Mesenchymal stem cell (in vitro differentiated cells and primary cell): ENCODE measurements at regions not wholly inside any gene's neighbourhood (a gene's known extent, or its start where the extent isn't known, plus 50 kb on each side); places are given as distances from the start of the nearest gene placed in this dataset.

Source experiments
- DNase-seq: peaks from one replicate; pipeline ENCODE4 v3.0.0-alpha.2; 2013
- H2AFZ ChIP-seq: one replicate; pipeline ENCODE4 v1.6.1; 2013; ENCODE audit warnings: low read depth, mild to moderate bottlenecking, control low read depth, inconsistent platforms, low read length, moderate library complexity
- H2AK5ac ChIP-seq: 2 replicates; pipeline ENCODE4 v1.6.1; 2013; ENCODE audit warnings: low read length, moderate library complexity, mild to moderate bottlenecking, inconsistent platforms; ENCODE audit not compliant: severe bottlenecking
- H2BK120ac ChIP-seq: one replicate; pipeline ENCODE4 v1.6.1; 2013; ENCODE audit warnings: low read depth, mild to moderate bottlenecking, inconsistent platforms, low read length, moderate library complexity
- H2BK12ac ChIP-seq, 2 experiments: one replicate each; pipeline ENCODE4 v1.6.1; 2013; ENCODE audit warnings: inconsistent platforms in 2 of 2, low read length in 2 of 2, mild to moderate bottlenecking in 2 of 2, moderate library complexity in 2 of 2, control low read depth in 1 of 2
- H2BK15ac ChIP-seq: one replicate; pipeline ENCODE4 v1.6.1; 2013; ENCODE audit warnings: mild to moderate bottlenecking, low read depth, inconsistent platforms; ENCODE audit not compliant: poor library complexity, severe bottlenecking
- H2BK5ac ChIP-seq: 2 replicates; pipeline ENCODE4 v1.6.1; 2013; ENCODE audit warnings: low read depth, mild to moderate bottlenecking, low read length, control low read depth, inconsistent platforms; ENCODE audit not compliant: poor library complexity, severe bottlenecking
- H3K14ac ChIP-seq, 2 experiments: one replicate each; pipeline ENCODE4 v1.6.1; 2013; ENCODE audit warnings: inconsistent platforms in 2 of 2, low read length in 2 of 2, control low read depth in 1 of 2, mild to moderate bottlenecking in 1 of 2, moderate library complexity in 1 of 2
- H3K18ac ChIP-seq, 2 experiments: one replicate each; pipeline ENCODE4 v1.6.1; 2013; ENCODE audit warnings: inconsistent platforms in 2 of 2, low read length in 2 of 2, control low read depth in 1 of 2, low read depth in 1 of 2, mild to moderate bottlenecking in 1 of 2
- H3K23ac ChIP-seq, 2 experiments: one replicate each; pipeline ENCODE4 v1.6.1; 2013; ENCODE audit warnings: inconsistent platforms in 2 of 2, low read length in 2 of 2, mild to moderate bottlenecking in 2 of 2, moderate library complexity in 2 of 2, control low read depth in 1 of 2
- H3K27ac ChIP-seq: 2 replicates; pipeline ENCODE4 v1.5.1; 2013; ENCODE audit warnings: mild to moderate bottlenecking, moderate library complexity, low read length, control low read depth, inconsistent platforms; ENCODE audit not compliant: poor library complexity, severe bottlenecking
- H3K27me3 ChIP-seq, 2 experiments: 2 replicates each; pipeline versions ENCODE4 v1.6.1 to v1.7.0; 2013; ENCODE audit warnings: low read length in 2 of 2, mild to moderate bottlenecking in 2 of 2, moderate library complexity in 2 of 2, control low read depth in 1 of 2, inconsistent platforms in 1 of 2; ENCODE audit not compliant: control insufficient read depth in 1 of 2, insufficient read depth in 1 of 2
- H3K36me3 ChIP-seq, 2 experiments: 2 replicates each; pipeline versions ENCODE4 v1.6.1 to v1.7.0; 2013; ENCODE audit warnings: low read length in 2 of 2, control low read depth in 1 of 2, inconsistent platforms in 1 of 2, low read depth in 1 of 2, mild to moderate bottlenecking in 1 of 2; ENCODE audit not compliant: insufficient read depth in 2 of 2, control insufficient read depth in 1 of 2
- H3K4ac ChIP-seq, 2 experiments: one replicate each; pipeline ENCODE4 v1.6.1; 2013; ENCODE audit warnings: inconsistent platforms in 2 of 2, low read length in 2 of 2, mild to moderate bottlenecking in 2 of 2, moderate library complexity in 2 of 2, control low read depth in 1 of 2, low read depth in 1 of 2
- H3K4me1 ChIP-seq: 2 replicates; pipeline ENCODE4 v1.6.1; 2013; ENCODE audit warnings: low read depth, low read length, control low read depth; ENCODE audit not compliant: control insufficient read depth, insufficient read depth
- H3K4me2 ChIP-seq: 2 replicates; pipeline ENCODE4 v1.6.1; 2013; ENCODE audit warnings: low read length, mild to moderate bottlenecking, inconsistent platforms; ENCODE audit not compliant: poor library complexity, severe bottlenecking
- H3K4me3 ChIP-seq, 2 experiments: 2 replicates each; pipeline versions ENCODE4 v1.5.1 to v1.7.0; 2013; ENCODE audit warnings: low read length in 2 of 2, mild to moderate bottlenecking in 2 of 2, control low read depth in 1 of 2, low read depth in 1 of 2; ENCODE audit not compliant: insufficient read depth in 1 of 2
- H3K79me1 ChIP-seq: replicated peaks from 2 replicates; pipeline ENCODE4 v1.6.1; 2013; ENCODE audit warnings: mild to moderate bottlenecking, control low read depth, low read length, inconsistent platforms; ENCODE audit not compliant: poor library complexity, severe bottlenecking
- H3K9ac ChIP-seq: 2 replicates; pipeline ENCODE4 v1.7.0; 2013; ENCODE audit warnings: mild to moderate bottlenecking, low read length, moderate library complexity
- H3K9me3 ChIP-seq: 2 replicates; pipeline ENCODE4 v1.7.0; 2013; ENCODE audit warnings: mild to moderate bottlenecking, low read length; ENCODE audit not compliant: control insufficient read depth
- H4K8ac ChIP-seq: one replicate; pipeline ENCODE4 v1.6.1; 2013; ENCODE audit warnings: inconsistent platforms, mild to moderate bottlenecking, low read length, moderate library complexity
- H4K91ac ChIP-seq: one replicate; pipeline ENCODE4 v1.6.1; 2013; ENCODE audit warnings: mild to moderate bottlenecking, low read length, inconsistent platforms
- WGBS: methylation state at CpG from one replicate; pipeline ENCODE4 v1.1.7; 2013; ENCODE audit warnings: mixed read lengths; 5-methylcytosine and 5-hydroxymethylcytosine counted together

GRCh38 chr22:48592488-48592887, 1235.2 kb downstream of the BRD1 start:
- Histone ChIP-seq H3K14ac (no peak overlapping the region), H2BK15ac (no peak overlapping the region), H3K27me3 (no peaks in the 10 kb centered on the region), H2AK5ac (no peak overlapping the region), H3K4me1 (no peaks in the 10 kb centered on the region), H3K9ac (no peak overlapping the region), H2BK5ac (no peak overlapping the region), H2BK120ac (no peak overlapping the region), H3K79me1 (no peaks in the 10 kb centered on the region), H3K4me2 (no peak overlapping the region), H2BK12ac (no peak overlapping the region), H3K27ac (no peak overlapping the region), H3K9me3 (no peaks in the 10 kb centered on the region), H4K91ac (no peak overlapping the region), H4K8ac (no peak overlapping the region), H3K4me3 (no peak overlapping the region), H3K4ac (no peak overlapping the region), H3K18ac (no peak overlapping the region), H3K23ac (no peak overlapping the region), H3K36me3 (no peaks in the 10 kb centered on the region), H2AFZ (no peak overlapping the region)
- no peak for DNase-seq
- 85% methylated on average over 12 of the region's 12 CpGs for WGBS

GRCh38 chr22:48592066-48592345, 1235.7 kb downstream of the BRD1 start:
- Histone ChIP-seq H3K9ac (no peak overlapping the region), H3K79me1 (no peaks in the 10 kb centered on the region), H4K8ac (no peak overlapping the region), H2BK15ac (no peak overlapping the region), H2BK12ac (no peak overlapping the region), H2AFZ (no peak overlapping the region), H3K9me3 (no peaks in the 10 kb centered on the region), H3K18ac (no peak overlapping the region), H3K4ac (no peak overlapping the region), H3K23ac (no peak overlapping the region), H3K4me3 (no peak overlapping the region), H2AK5ac (no peak overlapping the region), H3K27ac (no peak overlapping the region), H3K27me3 (no peaks in the 10 kb centered on the region), H2BK120ac (no peak overlapping the region), H3K4me1 (no peaks in the 10 kb centered on the region), H3K4me2 (no peak overlapping the region), H4K91ac (no peak overlapping the region), H3K14ac (no peak overlapping the region), H3K36me3 (no peaks in the 10 kb centered on the region), H2BK5ac (no peak overlapping the region)
- 62% methylated on average over 3 of the region's 3 CpGs for WGBS
- no peak for DNase-seq

GRCh38 chr22:48591286-48592065, 1236.2 kb downstream of the BRD1 start:
- Histone ChIP-seq H3K4me1 (no peaks in the 10 kb centered on the region), H4K91ac (no peak overlapping the region), H2BK5ac (no peak overlapping the region), H3K4me3 (peak overlapping the region in 1 of 2 experiments; percentile 9), H3K4ac (no peak overlapping the region), H2AFZ (no peak overlapping the region), H3K27me3 (no peaks in the 10 kb centered on the region), H2BK12ac (no peak overlapping the region), H3K4me2 (no peak overlapping the region), H3K23ac (no peak overlapping the region), H2AK5ac (no peak overlapping the region), H3K36me3 (no peaks in the 10 kb centered on the region), H3K9me3 (no peaks in the 10 kb centered on the region), H3K79me1 (no peaks in the 10 kb centered on the region), H3K27ac (no peak overlapping the region), H3K18ac (no peak overlapping the region), H3K14ac (no peak overlapping the region), H3K9ac (no peak overlapping the region), H4K8ac (no peak overlapping the region), H2BK15ac (no peak overlapping the region), H2BK120ac (no peak overlapping the region)
- WGBS: 89% methylated on average over 29 of the region's 29 CpGs
- DNase-seq: no peak

- no peak overlapping the region for H3K9ac ChIP-seq
- no peaks in the 10 kb centered on the region for H3K4me1 ChIP-seq
- H3K27ac ChIP-seq: no peak overlapping the region
- no peak overlapping the region for H3K4me3 ChIP-seq
- no peak overlapping the region for H2BK120ac ChIP-seq
- H2AK5ac ChIP-seq: no peak overlapping the region
- no peak overlapping the region for H3K4ac ChIP-seq
- no peak overlapping the region for H2BK5ac ChIP-seq
- H3K27me3 ChIP-seq: no peaks in the 10 kb centered on the region
- no peak overlapping the region for H2AFZ ChIP-seq
- no peak overlapping the region for H3K14ac ChIP-seq
- no peak overlapping the region for H3K4me2 ChIP-seq
- no peaks in the 10 kb centered on the region for H3K9me3 ChIP-seq
- no peak overlapping the region for H3K23ac ChIP-seq
- no peaks in the 10 kb centered on the region for H3K79me1 ChIP-seq
- H4K8ac ChIP-seq: no peak overlapping the region
- H2BK12ac ChIP-seq: no peak overlapping the region
- 91% methylated on average over 16 of the region's 19 CpGs for WGBS
- no peaks in the 10 kb centered on the region for H3K36me3 ChIP-seq
- no peak overlapping the region for H2BK15ac ChIP-seq
- no peak overlapping the region for H3K18ac ChIP-seq
- no peak overlapping the region for H4K91ac ChIP-seq
- no peak for DNase-seq
Measured at GRCh38 chr22:48589901-48590300, 1237.8 kb downstream of the BRD1 start.
